Pulmonary artery endothelial cell (primary cell): ENCODE measurements at regions not wholly inside any gene's neighbourhood (a gene's known extent, or its start where the extent isn't known, plus 50 kb on each side); places are given as distances from the start of the nearest gene placed in this dataset.

Experiments used
- DNase-seq: peaks from one replicate; pipeline ENCODE4 v3.0.0-alpha.2; 2011; ENCODE audit warnings: low read depth, low spot score

- DNase-seq = no peak
Measured at GRCh38 chr1:239593527-239593926, 207.2 kb downstream of the CHRM3 start.

DNA sequence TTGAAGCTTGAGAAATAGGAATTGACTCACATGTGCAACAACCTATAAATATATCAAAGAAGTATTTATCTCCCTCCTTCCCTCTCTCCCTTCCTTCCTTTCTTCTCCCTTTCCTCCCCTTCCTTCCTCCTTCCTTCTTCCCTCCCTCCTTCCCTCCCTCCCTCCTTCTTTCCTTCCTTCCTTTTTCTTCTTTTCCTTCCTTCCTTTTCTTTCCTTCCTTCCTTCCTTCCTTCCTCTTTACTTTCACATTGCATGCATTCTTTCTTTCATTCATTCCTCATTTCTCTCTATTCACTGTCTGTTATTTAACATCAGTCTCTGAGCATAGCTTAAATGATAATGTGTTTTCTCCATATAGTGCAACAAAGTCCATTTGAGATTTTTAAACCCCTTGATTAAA is 214.2 kb downstream of the CHRM3 start:
- no peak for DNase-seq

DNA sequence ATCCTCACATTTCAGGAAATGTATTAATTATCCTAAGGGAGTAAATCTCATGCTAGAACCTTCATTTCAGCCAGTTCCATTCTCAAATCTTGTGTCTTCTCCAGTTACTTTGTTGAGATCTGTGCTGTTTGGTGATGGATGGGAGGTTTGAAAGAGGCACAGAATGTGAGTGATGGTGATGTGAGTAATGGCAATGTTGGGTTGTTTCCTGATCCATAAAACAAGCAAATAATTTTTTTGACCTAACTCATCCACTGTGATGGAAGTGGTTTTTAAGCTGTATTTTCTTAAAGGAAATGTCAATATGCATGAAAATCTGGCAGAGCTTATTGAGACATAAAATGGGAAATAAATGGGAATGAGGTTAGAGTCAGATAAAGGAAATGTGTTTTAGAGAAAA is 214.7 kb downstream of the CHRM3 start:
- no peak for DNase-seq

DNA sequence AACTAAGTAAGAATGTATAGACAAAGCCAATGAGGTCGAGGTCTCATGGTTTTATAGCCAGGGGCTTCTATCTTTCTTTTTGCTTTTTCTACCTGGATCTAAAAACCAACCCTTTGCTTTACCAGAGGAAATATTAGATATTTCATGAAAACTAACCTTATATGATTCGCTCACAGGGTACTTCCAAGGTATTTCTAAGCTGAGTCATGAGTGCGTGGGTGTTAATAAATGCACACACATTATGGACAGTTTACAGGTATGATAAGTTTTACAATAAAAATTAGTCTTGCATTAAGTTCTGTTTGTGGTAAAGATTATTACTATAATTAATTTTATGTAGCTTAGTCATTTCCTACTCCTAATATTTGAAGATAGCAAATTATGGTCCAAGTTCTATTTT is 217.2 kb downstream of the CHRM3 start:
- no peak for DNase-seq

- no peak for DNase-seq
Measured at GRCh38 chr1:239606850-239607400, 220.6 kb downstream of the CHRM3 start.

DNA sequence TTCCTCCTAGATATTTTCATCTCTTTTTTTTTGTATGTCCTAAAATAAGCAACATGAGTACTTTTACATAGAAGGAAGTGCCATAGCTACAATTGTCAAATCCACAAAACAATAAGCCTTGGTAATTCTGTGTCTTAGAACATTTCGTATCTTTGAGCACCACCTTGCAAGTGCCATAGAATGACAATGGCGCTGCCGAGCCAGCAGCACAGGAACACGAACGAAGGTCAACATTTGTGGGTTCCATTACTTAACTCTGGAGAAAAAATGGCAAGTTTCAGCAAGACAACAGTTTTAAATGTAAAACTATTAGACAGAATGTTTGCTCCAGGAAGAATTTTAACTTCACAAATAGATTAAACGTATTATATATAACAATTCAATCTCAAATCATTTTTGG is 222.1 kb downstream of the CHRM3 start:
- DNase-seq = no peak

- no peak for DNase-seq
Measured at GRCh38 chr1:239612379-239612778, 226.0 kb downstream of the CHRM3 start.

DNA sequence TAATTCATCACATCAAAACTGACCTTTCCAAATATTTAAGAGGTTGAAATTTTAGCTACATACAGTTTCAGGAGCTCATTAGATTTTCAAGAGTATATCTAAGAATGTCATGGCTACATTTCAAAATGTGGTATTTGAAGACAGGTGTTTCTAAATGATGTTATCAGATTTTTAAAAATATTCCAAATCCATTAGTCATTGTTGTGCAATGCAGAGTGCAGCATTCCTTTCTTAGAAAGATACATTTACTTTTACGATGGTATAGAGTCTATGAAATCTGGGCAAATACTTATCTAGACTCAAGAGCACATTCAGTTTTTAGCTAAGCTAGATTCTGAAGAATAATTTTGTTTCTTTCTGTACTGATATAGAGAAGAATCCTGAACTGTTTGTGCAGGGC is 230.3 kb downstream of the CHRM3 start:
- DNase-seq = no peak

GRCh38 chr1:239617259-239617658 is 230.9 kb downstream of the CHRM3 start:
- DNase-seq = no peak

DNA sequence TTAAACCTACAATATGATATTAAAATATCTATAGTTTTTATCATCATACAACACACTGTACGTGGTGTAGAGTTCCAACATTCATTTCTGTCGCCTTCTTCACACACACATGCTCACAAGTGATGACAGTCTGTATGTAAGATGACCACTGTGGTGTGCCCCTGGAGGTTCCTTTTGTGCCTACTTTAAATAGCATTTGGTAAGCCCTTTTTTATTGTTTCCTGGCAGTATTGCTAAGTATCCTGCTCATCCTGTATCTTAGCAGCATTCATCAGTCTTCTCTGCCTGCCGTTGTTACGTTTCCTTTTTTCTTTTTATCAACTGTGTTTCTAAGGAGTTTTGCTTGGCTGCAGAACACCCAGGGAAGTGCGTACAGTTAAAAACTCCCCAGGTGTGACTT is 231.4 kb downstream of the CHRM3 start:
- no peak for DNase-seq

GRCh38 chr1:239619190-239619589 is 232.8 kb downstream of the CHRM3 start:
- DNase-seq = no peak

- no peak for DNase-seq
Measured at GRCh38 chr1:239630767-239631166, 244.4 kb downstream of the CHRM3 start.

DNA sequence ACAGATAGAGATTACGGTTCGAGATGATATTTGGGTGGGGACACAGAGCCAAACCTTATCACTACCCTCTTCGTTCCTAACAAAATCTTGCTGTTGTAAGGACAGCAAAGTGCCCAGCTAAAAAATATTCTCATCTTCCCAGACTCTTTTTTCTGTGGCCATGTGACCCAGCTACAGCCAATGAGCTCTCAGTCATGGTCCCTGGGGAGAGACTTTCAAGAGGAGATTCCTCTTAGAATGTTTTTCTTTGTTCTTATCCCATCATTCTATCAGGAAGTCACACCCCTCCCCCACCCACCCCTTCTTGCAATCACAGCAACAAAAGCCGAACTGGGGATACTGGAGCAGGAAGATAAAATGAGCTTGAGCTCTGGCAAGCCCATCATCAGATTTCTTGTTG is 247.1 kb downstream of the CHRM3 start:
- DNase-seq = no peak

GRCh38 chr1:239635276-239635675 is 248.9 kb downstream of the CHRM3 start:
- no peak for DNase-seq

- no peak for DNase-seq
Measured at GRCh38 chr1:239636347-239636746, 250.0 kb downstream of the CHRM3 start.

- no peak for DNase-seq
Measured at GRCh38 chr1:239644604-239645003, 258.2 kb downstream of the CHRM3 start.

DNA sequence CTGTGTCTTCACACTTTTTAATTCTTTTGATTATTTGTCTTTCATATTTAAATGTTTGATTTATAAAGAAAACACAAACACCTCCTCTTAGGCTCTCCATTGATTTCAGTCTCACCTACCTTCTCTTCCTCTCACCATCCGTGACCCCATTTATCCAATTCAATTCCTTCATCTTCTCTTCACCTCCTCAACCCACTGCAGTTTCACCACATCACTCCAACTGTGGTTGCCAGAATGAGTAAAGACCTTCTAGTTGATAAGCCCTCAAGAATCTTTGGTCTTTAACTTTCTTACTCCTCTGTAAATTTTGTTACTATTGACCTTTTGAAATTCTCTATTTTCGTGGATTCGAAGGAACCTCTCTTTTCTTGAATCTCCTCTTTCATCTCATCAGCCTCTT is 260.7 kb downstream of the CHRM3 start:
- DNase-seq = no peak

DNA sequence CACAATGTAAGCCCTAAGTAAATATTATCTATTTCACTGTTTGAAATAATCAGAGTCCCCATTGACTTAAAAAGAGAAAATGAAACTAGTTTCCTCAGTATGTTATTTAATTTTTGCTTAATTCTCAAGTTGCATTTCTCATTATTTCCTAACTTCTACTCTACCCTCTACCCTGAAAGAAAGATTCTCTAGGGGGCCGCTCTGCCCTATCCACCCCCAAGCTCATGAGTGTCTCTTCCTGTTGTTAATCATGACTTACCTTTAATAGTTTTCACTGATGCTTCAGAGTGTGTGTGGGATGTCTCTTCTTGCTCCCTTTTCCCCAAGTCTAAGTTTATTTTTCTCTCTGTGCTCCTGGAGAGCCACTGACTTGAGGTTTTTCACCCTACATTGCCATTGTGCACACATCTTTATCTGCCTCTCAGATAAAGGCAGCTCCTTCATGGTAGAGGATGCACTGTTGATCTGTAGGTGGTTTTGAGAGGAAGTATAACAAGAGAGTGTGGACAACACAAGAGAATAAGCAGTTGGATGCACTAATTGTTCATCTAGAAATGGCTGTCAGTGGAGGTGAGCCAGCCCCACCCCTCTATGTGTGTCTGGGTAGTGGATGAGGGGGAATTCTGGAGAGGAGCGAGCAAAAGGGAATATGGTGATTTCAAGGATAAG is 261.7 kb downstream of the CHRM3 start:
- DNase-seq = no peak

GRCh38 chr1:239655023-239655422 is 268.7 kb downstream of the CHRM3 start:
- DNase-seq = no peak

DNA sequence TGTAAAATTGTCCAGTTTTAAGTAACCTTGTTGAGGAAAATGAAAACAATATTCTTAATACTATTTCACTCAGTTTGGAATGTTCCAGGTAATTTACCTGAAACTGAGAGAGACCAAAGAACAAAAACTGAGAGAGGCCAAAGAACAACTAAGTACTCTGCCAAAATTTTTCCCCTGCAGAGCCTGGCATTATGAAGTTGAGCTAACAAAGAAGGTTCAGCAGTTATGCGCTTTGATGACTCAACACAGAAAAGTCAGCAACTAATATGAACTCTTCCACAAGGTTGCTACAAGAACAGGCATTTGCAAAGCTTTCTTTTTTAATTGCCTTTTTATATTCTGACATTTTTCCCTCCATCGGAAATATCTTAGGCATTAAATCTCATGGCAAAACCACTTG is 270.9 kb downstream of the CHRM3 start:
- no peak for DNase-seq

GRCh38 chr1:239662950-239663349 is 276.6 kb downstream of the CHRM3 start:
- no peak for DNase-seq

DNA sequence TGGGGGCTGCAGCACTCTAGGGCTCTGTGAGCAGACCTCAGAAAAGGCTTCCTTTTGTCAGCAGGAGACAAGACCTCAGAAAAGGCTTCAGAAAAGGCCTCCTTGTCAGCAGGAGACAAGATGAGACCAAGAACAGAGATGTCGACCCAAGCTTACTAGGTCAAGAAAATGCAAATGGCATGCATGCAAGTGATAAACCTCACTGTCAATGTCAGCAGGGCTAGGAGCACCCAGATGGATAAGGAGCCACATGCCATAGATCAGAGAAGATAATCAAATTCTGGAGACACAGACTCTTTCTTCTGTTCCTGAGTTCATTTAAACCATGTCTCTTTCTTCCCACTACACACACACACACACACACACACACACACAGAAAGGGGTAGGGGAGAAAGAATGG is 285.9 kb downstream of the CHRM3 start:
- no peak for DNase-seq

GRCh38 chr1:239675735-239676134 is 289.4 kb downstream of the CHRM3 start:
- no peak for DNase-seq
